Neural progenitor cell (in vitro differentiated cells): ENCODE measurements at regions not wholly inside any gene's neighbourhood (a gene's known extent, or its start where the extent isn't known, plus 50 kb on each side); places are given as distances from the start of the nearest gene placed in this dataset.

ENCODE experiments used
- CTCF ChIP-seq: fragments of 200-600 bp; sonication (generic); IDR thresholded peaks from 2 replicates; pipeline ENCODE4 v1.5.1; 2017; ENCODE audit warnings: antibody characterized with exemption, mild to moderate bottlenecking
- EZH2 ChIP-seq: fragments of 200-600 bp; sonication (generic); IDR thresholded peaks from 2 replicates; pipeline ENCODE4 v1.6.1; 2017; ENCODE audit warnings: antibody characterized with exemption, mild to moderate bottlenecking, moderate library complexity
- EZH2phosphoT487 ChIP-seq: fragments of 200-600 bp; sonication (generic); IDR thresholded peaks from 2 replicates; pipeline ENCODE4 v1.6.1; 2017; ENCODE audit warnings: antibody characterized with exemption

GRCh38 chr14:51395361-51395849 is 155.4 kb downstream of the TMX1 start:
- TF ChIP-seq CTCF (no peak), EZH2phosphoT487 (no peak), EZH2 (no peak)
